K562 (cell line): ENCODE measurements at regions not wholly inside any gene's neighbourhood (a gene's known extent, or its start where the extent isn't known, plus 50 kb on each side); places are given as distances from the start of the nearest gene placed in this dataset.

Experiments
- ATAC-seq: fragments of 200-7000 bp; cut with Tn5 transposase; 3 replicates; pipeline ENCODE4 v1.9.1; 2020; ENCODE audit warnings: moderate library complexity
- BruUV-seq: library from RNA; stranded (reverse); fragments of 400-500 nt; replicated peaks from 2 replicates; lab custom pipeline; 2021; lab: Mats Ljungman, UMichigan
- CTCF ChIA-PET: fragments of 300-600 bp; formaldehyde crosslinking; extraction: SDS; loops from one replicate; lab custom pipeline; 2021; ENCODE audit warnings: low intra/inter-chr PET ratio; lab: Yijun Ruan, JAX
- POLR2A ChIA-PET: fragments of 300-600, 350-650 bp; sonication (Branson Sonifier 250); formaldehyde crosslinking; extraction: SDS; loops from one replicate; lab custom pipeline; 2021; ENCODE audit warnings: antibody characterized with exemption, inconsistent platforms; lab: Yijun Ruan, JAX
- DNase-seq, 4 experiments: peaks; one replicate each; pipeline versions ENCODE4 v3.0.0 to v3.0.0-alpha.2; 2011 to 2018; ENCODE audit warnings: low spot score in 3 of 4, mixed read lengths in 3 of 4; ENCODE audit errors: extremely low read depth in 1 of 4
- FAIRE-seq: peaks from 2 replicates; lab custom pipeline; 2011; peaks lifted over from hg19 to GRCh38; lab: Jason Lieb, UNC
- H2AFZ ChIP-seq: 2 replicates; pipeline ENCODE4 v1.6.0; 2011; ENCODE audit warnings: low read depth, low read length, control low read depth, inconsistent platforms
- H3K27ac ChIP-seq: fragments of 200-600 bp; 3 replicates; pipeline ENCODE4 v1.8.0; 2011; ENCODE audit warnings: low read depth, mild to moderate bottlenecking, control low read depth, inconsistent platforms, low read length, moderate library complexity, mixed read lengths; ENCODE audit errors: extremely low read depth
- H3K27me3 ChIP-seq, 2 experiments: fragments of 300-600 bp in 1 of 2; 2 replicates in 1 of 2; 3 replicates in 1 of 2; pipeline versions ENCODE4 v1.6.0 to v1.8.0; 2011; ENCODE audit warnings: inconsistent platforms in 2 of 2, low read length in 2 of 2, mild to moderate bottlenecking in 1 of 2, mixed read lengths in 1 of 2, moderate library complexity in 1 of 2; ENCODE audit not compliant: control insufficient read depth in 2 of 2, insufficient read depth in 2 of 2
- H3K36me3 ChIP-seq: fragments of 300-600 bp; 3 replicates; pipeline ENCODE4 v1.8.0; 2011; ENCODE audit warnings: mild to moderate bottlenecking, low read length, inconsistent platforms; ENCODE audit not compliant: control insufficient read depth, insufficient read depth
- H3K4me1 ChIP-seq, 2 experiments: fragments of 200-600 bp in 1 of 2; replicated peaks in 1 of 2; 2 replicates in 1 of 2; 3 replicates in 1 of 2; pipeline versions ENCODE4 v1.5.1 to v1.8.0; 2011; ENCODE audit warnings: inconsistent platforms in 2 of 2, low read length in 2 of 2, mild to moderate bottlenecking in 1 of 2, mixed read lengths in 1 of 2, moderate library complexity in 1 of 2; ENCODE audit not compliant: control insufficient read depth in 2 of 2, insufficient read depth in 2 of 2
- H3K4me2 ChIP-seq: 2 replicates; pipeline ENCODE4 v1.6.1; 2011; ENCODE audit warnings: low read length, control low read depth, inconsistent platforms, mixed read lengths; ENCODE audit not compliant: insufficient read depth
- H3K4me3 ChIP-seq: fragments of 200-600 bp; sonication (generic), shearing (Covaris generic); 2 replicates; pipeline ENCODE4 v1.5.1; 2016; ENCODE audit warnings: control low read depth, inconsistent platforms
- H3K79me2 ChIP-seq: fragments of 200-600 bp; 3 replicates; pipeline ENCODE4 v1.8.0; 2011; ENCODE audit warnings: low read length, inconsistent platforms; ENCODE audit not compliant: control insufficient read depth, insufficient read depth
- H3K9ac ChIP-seq, 2 experiments: 2 replicates each; pipeline versions ENCODE4 v1.6.0 to v1.6.1; 2011; ENCODE audit warnings: low read depth in 2 of 2, low read length in 2 of 2, control low read depth in 1 of 2, inconsistent platforms in 1 of 2, mild to moderate bottlenecking in 1 of 2, mixed read lengths in 1 of 2; ENCODE audit not compliant: insufficient read depth in 1 of 2
- H3K9me1 ChIP-seq: one replicate; pipeline ENCODE4 v1.6.0; 2011; ENCODE audit warnings: inconsistent platforms, mild to moderate bottlenecking, low read length, moderate library complexity; ENCODE audit not compliant: control insufficient read depth, insufficient read depth
- H3K9me3 ChIP-seq: replicated peaks from 2 replicates; pipeline ENCODE4 v1.5.1; 2011; ENCODE audit warnings: low read depth, low read length, inconsistent platforms; ENCODE audit not compliant: control insufficient read depth, insufficient read depth
- H4K20me1 ChIP-seq: replicated peaks from 2 replicates; pipeline ENCODE4 v1.6.1; 2011; ENCODE audit warnings: low read length, inconsistent platforms, mixed read lengths; ENCODE audit not compliant: control insufficient read depth, insufficient read depth
- FOXA1 ChIP-seq: fragments of 450-650 bp; IDR thresholded peaks from 2 replicates; pipeline ENCODE4 v1.6.1; 2016; ENCODE audit warnings: mild to moderate bottlenecking, borderline replicate concordance
- FOXM1 ChIP-seq, 2 experiments: fragments of 450-650 bp in 1 of 2; sonication (generic) in 1 of 2; formaldehyde crosslinking in 1 of 2; IDR thresholded peaks; 2 replicates each; pipeline versions ENCODE4 v1.6.1 to v1.9.0; 2017 to 2022; ENCODE audit warnings: low read depth in 2 of 2, mild to moderate bottlenecking in 2 of 2, missing genetic modification reagents in 1 of 2, moderate library complexity in 1 of 2
- IRF9 ChIP-seq: fragments of 450-650 bp; IDR thresholded peaks from 2 replicates; pipeline ENCODE4 v1.6.1; 2016; ENCODE audit warnings: missing biosample characterization, missing genetic modification characterization
- MTF1 ChIP-seq: fragments of 250-450 bp; sonication (Bioruptor Pico); IDR thresholded peaks from 2 replicates; pipeline ENCODE4 v1.9.0; 2021; ENCODE audit warnings: moderate library complexity, mild to moderate bottlenecking, inconsistent platforms, borderline replicate concordance
- ZC3H11A ChIP-seq: IDR thresholded peaks from 2 replicates; pipeline ENCODE4 v1.6.1; 2012; ENCODE audit warnings: low read depth, low read length, improper control_type of control experiment
- in situ Hi-C: fragments of 300-500 bp; cut with MboI; formaldehyde crosslinking; loops from 4 replicates; pipeline ENCODE4 v1.15.0; 2018; ENCODE audit warnings: inconsistent platforms, mixed read lengths
- intact Hi-C: fragments of 100-400 bp; cut with micrococcal nuclease; formaldehyde crosslinking; loops from 2 replicates; pipeline ENCODE4 v1.14.2; 2022
- TF ChIP-seq, protein P1 (sequence below): fragments of 250-450 bp; sonication (Bioruptor Pico); IDR thresholded peaks from 2 replicates; pipeline ENCODE4 v1.4.0; 2020; ENCODE audit warnings: mild to moderate bottlenecking, moderate library complexity, borderline replicate concordance

DNA sequence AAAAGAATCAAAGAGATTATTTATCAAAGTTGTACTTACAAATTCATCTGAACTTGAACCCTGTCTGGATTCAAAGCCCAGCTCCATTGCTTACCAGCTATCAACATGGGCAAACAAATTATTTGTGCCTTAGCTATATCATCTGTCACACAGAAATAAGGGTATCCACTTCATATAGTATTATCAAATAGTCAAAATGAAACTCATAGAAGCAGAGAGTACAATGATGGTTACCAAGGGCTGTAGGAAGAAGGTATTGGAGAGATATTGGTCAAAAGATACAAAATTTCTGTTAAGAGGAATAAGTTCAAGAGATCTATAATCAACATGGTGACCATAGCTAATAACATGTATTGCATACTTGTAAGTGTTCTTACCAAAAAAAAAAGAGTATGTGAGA is 87.8 kb upstream of the CCDC28A start:
- peaks cover 2 to 4% of the 10 kb centered on the region in 2 experiments; a peak in 2 of 5 replicates for H3K4me1 ChIP-seq
- H2AFZ ChIP-seq, result no peak overlapping the region
- H3K9ac ChIP-seq, result no peak overlapping the region
- no peak for FAIRE-seq
- no TSS peak for BruUV-seq
- TF ChIP-seq, protein P1, sequence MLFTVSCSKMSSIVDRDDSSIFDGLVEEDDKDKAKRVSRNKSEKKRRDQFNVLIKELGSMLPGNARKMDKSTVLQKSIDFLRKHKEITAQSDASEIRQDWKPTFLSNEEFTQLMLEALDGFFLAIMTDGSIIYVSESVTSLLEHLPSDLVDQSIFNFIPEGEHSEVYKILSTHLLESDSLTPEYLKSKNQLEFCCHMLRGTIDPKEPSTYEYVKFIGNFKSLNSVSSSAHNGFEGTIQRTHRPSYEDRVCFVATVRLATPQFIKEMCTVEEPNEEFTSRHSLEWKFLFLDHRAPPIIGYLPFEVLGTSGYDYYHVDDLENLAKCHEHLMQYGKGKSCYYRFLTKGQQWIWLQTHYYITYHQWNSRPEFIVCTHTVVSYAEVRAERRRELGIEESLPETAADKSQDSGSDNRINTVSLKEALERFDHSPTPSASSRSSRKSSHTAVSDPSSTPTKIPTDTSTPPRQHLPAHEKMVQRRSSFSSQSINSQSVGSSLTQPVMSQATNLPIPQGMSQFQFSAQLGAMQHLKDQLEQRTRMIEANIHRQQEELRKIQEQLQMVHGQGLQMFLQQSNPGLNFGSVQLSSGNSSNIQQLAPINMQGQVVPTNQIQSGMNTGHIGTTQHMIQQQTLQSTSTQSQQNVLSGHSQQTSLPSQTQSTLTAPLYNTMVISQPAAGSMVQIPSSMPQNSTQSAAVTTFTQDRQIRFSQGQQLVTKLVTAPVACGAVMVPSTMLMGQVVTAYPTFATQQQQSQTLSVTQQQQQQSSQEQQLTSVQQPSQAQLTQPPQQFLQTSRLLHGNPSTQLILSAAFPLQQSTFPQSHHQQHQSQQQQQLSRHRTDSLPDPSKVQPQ, result no peak
- TF ChIP-seq ZC3H11A (no peak), MTF1 (CRISPR knock-in tag) (no peak), IRF9 (tag) (no peak), FOXA1 (no peak), FOXM1 (IDR thresholded peaks at IDR 0.05; ENCODE audit: low read depth) (no peak), FOXM1 (CRISPR knock-in tag; IDR thresholded peaks at IDR 0.05; ENCODE audit: low read depth) (no peak)
- TF ChIP-seq, all 486 proteins: peak for 0
- H3K9me3 ChIP-seq, result no peaks in the 10 kb centered on the region
- H3K27me3 ChIP-seq, result peaks cover 2 to 25% of the 10 kb centered on the region in 2 experiments; a peak in 2 of 5 replicates
- H3K4me3 ChIP-seq, result no peak overlapping the region
- CTCF ChIA-PET, result no interaction called here
- H3K36me3 ChIP-seq, result no peaks in the 10 kb centered on the region
- no peaks in the 10 kb centered on the region for H3K79me2 ChIP-seq
- no peak overlapping the region for H3K4me2 ChIP-seq
- in situ Hi-C loops (no loop called here), intact Hi-C loops (no loop called here)
- DNase-seq, result no peak
- POLR2A ChIA-PET, result interaction anchor here (0.6 kb wide), 3 partner anchors 205 to 381 kb away, joined by 3 read pairs; no protein-coding TSS in a partner anchor
- no peaks in the 10 kb centered on the region for H4K20me1 ChIP-seq
- no peak for ATAC-seq
- no peaks in the 10 kb centered on the region for H3K9me1 ChIP-seq
- no peak overlapping the region for H3K27ac ChIP-seq
